ENCODE measurements at regions not wholly inside any gene's neighbourhood (a gene's known extent, or its start where the extent isn't known, plus 50 kb on each side); places are given as distances from the start of the nearest gene placed in this dataset.

DNA sequence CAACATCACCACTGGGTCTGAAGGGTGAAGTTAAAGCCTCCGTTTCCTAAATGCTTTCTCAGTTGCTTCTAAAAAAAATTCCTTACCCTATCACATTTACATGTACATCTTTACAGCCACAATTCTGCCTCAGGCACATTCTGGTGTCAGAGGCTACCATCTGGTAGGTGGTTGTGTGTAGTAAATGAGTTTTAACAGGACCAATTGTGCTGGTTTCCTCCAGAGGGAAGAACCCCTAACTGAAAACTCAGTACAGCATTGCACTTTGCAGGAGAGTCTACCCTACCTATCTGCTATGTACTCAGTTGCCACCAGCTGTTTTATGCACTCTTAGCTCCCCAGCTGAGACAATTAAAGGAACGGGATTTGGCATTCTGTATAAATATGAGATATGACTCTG, 1576.5 kb downstream of the PCDH9 start:
- no peak for DNase-seq

DNA sequence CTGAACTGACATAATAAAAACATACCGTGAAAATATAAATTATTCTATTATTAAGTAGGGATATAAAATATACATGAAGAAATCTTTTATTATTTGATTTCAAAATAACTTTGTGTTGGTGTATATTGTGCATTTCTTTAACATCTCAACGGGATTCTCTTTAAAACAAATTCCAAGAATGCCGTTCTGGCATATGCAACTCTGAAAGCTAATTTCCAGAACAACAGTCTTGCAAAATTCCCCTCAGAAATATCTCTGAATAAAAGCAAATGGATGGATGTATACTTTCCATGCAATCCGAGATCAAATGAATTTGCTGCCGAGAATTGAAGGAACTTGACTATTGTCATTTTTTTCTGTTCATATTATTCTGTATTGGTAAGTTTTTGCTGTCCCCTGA, 1579.8 kb downstream of the PCDH9 start:
- DNase-seq: no peak

DNA sequence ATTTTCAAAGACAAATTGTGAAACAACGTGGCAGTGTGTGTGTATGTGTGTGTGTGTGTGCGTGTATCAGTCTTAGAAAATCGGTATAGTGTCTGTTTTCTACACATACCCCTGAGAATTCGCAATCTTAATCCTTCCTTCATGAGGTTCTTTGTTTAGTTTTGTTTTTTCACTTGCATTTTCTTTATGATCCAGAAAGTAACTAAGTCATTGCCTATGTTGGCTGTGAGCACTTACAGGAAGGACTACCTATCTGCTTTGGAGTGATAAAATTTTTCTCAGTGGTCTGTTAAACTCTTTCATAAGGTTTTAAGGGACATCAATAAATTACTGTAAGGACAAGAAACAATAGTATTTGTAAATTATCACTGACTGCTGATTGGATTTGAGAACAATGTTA, 1587.1 kb downstream of the PCDH9 start:
- no peak for DNase-seq

DNA sequence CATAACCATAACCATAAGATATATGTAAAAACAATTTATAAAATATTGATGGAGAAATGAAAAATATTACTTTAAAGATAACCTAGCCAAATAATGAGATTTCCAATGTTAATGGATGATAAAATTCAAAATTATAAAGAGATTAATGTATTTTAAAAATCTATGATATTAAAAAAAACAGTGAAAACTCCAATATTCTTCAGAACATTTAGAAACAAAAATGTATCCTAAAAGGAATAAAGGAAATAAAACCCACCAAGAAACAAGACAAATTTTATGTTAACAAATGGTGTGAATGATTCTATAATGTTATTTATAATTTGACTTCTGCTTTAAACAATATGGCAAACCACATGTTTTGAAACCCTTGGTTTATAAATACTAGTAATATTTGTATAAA, 1587.8 kb downstream of the PCDH9 start:
- DNase-seq: no peak

DNA sequence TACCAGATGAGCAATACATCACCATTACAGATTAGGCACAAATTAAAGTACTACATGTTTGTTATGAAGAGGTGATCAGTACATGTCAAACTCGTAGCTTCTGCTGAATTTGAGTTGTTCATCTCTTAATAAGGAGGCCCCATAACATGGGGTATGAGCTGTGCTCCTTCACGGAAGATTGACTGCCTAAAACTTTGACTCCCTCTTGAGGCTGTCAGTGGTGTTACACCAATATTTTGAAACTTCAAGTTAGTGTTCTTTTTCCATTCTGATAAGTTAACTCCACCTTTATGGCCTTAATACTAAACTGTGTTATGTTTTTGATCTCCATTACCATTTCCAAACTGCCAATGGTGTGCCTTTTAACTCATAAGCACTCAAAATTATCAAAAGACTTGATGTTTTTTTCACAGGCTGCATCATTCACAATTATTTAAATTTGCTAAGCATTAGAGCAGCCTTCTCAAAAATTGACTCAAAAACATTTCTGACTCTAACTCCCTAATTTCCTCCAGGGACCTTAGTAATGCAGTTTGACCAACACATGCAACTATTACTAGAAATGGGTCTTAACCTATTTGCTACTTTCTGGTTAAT, 1591.5 kb downstream of the PCDH9 start:
- no peak for DNase-seq

DNA sequence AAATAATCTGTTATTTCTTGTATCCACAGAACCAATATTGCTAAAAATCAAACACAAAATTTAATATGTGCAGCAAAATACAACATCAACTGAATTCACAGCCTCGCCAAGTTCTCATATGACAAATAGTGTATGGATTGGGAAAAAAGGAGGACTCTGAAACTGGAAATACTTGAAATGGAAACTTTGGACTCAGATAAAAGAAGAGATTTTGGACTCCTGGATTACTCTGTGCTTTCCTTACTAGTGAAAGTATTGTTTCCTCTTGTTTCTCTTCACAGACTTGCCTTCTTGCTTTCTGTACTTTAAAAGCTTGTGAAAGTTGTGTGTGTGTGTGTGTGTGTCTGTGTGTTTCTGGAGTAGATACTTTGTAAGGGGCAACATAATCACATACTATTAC, 1596.3 kb downstream of the PCDH9 start:
- DNase-seq: no peak

DNA sequence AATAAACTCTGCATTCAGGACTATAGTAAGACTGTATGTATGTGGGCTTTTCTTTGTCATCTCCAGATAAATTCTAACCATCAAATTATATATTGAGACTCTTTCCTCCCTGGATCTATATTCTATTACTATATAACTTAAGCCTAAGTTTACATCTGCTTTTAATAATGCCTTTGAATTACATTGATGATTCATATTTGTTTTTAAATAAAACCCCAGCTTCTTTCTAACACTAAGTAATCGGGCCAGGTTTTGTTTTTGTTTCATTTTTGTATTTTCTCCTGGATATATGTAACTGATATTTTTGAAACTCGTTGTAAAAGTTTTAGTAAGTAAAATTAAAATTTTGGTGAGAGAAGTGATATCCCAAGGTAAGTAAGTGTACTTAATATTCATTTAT, 1599.1 kb downstream of the PCDH9 start:
- DNase-seq: no peak

DNA sequence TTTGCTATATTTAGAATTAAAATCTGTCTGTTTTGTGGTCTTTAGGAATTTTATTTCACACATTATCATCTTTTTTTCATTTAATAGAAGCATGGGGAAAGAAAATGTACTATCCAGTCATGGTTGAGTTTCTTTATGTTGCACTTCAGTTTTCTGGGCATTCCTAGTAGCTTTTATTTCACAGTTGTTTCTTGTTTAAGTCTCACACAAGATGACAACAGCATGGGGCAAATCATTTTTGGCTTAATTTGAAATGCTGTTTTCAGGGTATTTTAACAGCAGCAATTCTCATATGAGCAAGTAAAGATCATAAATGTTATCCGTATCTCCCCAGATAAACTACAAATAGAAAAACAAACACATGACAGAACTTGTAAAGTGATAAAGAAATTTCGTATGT, 1600.2 kb downstream of the PCDH9 start:
- DNase-seq: no peak

DNA sequence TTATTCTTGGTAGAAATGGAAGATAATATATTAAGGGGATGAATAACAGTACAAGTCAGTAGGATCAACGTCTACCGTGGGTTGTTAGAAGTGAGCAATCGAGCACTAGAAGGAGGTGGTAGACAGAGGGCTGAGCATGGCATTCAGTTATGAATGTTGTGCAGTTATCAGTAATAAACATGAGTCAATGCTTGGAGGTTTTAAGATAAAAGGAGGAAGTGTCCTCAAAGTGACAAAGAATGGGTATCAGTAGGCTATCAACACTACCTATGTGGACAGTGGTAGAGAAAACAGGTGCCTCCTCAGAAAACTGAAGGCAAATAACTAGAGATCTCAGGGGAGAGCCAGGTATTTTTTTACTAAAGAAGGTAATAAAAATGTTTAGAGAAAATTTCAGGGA, 1607.0 kb downstream of the PCDH9 start:
- no peak for DNase-seq

DNA sequence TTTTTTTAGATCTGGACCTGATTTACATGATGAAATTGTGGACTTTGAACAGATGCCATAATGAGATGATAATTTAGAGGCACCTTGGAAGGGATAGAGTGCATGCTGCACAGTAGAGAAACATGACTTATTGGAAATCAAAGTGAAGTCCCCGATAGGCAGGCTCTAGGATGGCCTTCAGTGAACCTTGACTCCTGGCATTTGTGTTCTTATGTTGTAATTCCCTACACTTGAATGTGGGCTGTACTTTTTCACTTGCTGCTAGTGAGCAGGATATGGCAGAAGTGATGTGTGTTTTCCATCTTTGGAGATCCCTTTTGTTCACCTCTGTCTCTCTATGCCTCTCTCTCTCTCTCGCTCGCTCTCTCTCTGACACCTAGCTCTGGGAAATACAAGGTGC, 1614.6 kb downstream of the PCDH9 start:
- no peak for DNase-seq

DNA sequence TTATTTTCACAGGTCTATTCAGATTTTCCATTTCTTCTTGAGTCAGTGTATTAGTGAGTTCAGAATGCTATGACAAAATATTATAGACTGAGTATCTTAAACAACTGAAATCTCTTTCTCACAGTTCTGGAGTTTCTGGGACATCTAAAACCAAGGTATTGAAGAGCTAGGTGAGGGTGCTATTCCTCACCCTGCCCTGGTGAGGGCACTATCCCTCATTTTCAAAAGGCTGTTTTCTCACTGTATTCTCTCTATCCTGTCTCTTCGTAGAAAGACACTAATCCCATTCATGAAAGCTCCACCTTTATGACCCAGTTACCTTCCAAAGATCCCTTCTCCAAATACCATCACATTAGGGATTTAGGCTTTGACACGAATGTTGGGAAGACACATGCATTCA, 1617.1 kb downstream of the PCDH9 start:
- no peak for DNase-seq

DNA sequence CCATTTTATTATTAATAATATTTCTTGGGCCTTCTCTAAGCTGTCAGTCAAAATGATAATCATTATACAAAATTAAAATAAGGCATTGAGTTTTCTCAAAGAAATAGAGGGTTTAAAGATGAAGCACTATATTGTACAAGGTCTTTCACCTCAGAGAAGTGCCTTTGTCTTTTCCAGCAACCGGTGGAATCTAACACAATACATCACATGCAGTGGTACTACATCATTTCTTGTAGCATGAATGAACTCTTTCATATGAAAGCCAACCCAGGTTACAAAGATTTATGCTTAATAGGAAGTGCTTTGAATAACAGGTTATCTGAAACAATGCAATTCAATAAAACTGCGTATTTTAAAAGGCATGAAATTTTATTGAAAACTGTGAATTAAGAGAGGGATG, 1620.8 kb downstream of the PCDH9 start:
- no peak for DNase-seq

DNA sequence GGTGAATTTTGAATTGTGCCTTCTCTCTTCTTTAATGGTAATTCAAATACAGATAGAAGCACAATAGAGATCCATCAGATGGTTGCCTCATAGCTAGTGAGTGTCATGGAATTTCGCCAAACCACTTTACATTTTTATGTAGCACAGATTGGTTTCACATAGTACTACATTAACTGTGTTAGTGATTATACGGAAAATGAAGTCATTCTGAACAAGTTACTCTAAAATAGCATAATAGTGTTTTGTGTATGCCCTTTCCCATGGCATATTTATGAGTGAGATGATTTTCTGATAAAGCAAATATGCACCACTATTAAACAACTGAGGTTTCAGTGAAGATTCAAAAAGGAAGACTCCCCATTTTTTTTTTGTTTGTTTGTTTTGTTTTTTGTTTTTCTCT, 1623.5 kb downstream of the PCDH9 start:
- DNase-seq: no peak

DNA sequence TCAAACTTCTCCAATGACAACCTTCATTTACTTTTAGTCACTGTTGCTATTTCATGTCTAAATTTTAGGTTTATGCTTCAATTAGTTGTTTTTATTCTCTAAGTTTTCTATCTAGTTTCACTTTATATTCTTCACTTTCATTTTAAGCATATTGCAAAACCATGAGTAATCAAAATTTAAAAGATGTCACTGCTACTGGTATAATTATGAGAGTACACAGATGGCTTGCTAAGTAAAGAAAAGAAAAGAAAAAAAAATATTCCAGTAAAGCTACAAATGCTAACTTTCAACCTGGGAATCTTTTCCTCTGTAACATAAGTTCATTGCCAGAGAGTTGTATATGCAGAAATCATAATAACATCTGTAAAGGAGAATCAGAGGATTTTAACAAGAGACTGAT, 1624.7 kb downstream of the PCDH9 start:
- DNase-seq: no peak

DNA sequence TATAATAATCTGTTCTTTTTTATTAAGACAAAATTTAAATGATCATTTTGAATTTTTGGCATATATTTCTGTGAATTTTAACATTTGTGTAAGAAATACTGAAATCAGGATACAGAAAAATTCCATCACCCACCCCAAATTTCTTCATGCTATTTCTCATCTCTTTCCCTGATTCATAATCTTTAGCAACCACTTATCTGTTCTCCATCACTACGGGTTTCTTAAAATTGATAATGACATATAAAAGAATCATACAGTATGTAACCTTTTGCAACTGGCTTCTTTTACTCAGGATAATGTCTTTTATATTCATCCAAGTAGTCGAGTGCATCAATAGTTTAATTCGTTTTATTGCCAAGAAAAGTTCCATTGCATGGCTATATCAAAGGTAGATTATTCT, 1627.0 kb downstream of the PCDH9 start:
- no peak for DNase-seq

DNA sequence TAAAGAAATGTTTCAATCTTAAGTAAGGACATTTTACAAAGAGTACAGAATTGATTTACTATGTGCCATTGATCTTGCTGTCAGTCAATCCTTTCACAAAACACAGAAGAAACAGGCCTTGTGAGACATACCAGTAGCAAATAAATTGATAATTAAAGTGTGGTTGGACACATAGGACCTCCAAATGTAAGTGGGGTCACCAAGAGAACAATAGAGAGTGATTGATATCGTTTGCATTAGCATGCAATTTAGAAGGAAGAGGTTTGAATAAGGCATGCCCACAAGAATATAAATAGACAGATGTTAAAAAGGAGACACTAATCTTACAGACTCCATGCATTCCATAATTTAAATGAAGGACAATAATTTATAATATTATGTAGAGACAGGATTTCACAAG, 1628.3 kb downstream of the PCDH9 start:
- no peak for DNase-seq

DNA sequence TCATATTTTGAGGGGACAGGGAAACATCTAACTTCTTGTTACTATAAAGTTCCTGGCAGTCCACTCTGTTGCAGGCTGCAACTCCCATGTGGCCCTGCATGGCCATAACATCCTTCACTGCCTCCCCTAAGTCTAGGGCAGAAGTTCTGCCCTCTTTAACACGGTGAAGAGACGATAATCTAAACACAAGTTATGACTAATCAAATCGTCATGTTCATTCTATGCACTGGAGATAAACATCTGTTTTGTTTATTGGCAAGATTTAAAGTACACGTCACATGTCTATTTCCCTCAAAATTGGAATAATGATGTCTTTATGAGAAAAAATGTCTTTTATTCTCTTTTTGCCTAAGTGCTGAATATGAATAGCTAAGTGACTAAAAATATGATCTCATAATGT, 1629.4 kb downstream of the PCDH9 start:
- no peak for DNase-seq

DNA sequence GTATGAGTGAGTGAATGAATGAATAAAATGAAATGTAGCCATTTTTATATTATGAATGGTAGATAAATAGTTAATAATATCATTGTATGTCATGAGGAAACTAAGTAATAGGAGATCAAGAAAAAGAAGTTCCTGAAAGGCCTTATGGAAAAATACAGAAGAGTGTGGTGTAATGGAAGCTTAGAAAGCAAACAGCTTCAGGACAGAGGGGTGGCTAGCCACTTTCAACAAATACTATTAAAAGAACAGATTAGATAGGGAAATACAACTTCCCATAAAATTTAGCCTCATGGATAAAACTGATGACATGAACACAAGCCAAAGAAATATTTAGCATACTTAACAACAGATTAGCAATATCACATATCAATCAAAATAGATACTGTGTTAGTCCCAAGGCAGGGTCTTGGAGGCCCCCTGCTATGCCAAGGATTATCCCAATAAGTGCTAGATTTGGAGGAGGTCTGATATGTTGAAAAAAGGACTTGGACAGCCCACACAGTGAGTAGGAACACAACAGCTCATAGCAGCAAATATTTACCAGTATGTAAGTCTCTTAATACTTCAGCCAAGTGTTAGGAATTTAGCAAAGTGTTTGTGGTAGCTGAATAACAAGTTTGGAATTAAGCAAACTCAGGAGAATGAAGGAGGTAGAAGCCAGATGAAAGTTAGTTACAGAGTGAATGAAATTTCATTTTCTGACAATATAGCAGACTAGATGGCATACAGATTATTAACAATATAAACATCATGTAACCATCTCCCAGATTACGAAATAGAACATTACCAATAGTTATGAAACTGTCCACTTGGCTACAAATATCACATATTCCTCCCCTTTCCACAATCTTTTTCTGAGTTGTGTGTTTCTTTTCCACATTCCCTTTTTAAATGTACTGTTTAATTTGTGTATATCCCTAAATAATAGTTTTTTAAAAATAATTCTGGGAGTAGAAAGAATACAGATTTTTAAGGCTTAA, 1632.0 kb downstream of the PCDH9 start:
- DNase-seq: no peak

DNA sequence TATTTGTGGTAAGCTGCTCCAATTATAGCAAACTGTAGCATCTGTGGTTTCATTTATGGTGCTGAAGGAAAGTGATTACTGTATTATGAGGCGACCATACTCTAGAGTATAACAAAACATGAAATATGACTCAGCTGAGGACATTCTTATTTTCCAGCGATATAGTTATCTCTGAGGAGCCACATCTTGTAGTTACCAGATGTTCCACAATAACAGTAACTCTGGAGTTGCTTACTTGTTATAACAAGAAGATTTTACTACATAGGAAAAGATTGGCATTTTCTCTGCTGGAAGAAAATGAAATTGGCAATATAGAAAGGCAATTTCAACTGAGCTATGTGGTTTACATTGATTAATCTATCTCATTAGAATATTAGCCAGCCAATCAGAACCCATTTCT, 1634.2 kb downstream of the PCDH9 start:
- no peak for DNase-seq

DNA sequence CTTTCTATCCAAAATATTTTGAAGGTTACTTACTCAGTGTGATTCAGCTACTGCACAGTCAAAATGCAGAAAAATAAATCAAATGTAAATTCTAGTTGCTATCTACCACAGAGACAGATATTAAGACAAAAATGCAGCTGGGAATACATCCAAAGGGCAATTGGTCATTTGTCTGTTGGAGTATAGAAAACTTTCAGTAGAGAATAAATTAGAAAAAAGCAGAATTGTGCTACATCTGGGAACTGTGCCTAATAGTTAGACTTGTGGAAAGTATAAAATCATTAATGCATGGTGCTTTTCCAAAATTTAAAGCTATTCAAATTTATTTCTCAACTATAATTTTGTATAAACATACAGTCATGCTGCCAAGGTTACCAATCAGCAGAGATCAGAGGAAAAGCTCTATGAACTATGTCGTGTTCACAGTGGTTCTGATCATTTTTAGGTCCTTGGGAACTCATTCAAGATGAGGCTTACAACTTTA, 1635.8 kb downstream of the PCDH9 start:
- DNase-seq: no peak

DNA sequence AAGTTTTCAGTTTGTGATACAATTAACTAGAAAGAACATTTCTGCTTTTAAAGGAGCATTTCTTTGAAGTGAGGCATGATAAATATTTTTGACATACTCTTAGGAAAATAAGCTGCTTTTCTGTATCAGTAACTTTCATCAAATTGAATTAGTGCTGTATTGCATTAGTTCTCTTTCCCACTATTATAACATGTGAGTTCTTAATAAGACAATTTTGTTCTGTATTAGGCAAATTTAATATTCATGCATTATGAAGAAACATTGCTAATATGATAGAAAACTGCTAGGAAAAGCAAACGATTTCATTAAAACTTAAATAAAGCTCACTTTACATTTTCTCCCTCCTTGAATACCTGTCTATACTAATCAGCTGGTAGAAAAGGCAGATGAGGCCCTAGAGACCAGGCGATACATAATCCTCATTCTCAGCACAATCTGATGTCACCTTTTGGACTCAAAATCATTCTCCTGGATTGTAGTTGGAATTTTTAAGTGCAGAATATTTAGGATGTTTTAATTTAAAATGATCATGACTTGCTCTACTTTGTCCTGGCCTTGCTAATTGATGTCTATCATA, 1636.8 kb downstream of the PCDH9 start:
- no peak for DNase-seq

DNA sequence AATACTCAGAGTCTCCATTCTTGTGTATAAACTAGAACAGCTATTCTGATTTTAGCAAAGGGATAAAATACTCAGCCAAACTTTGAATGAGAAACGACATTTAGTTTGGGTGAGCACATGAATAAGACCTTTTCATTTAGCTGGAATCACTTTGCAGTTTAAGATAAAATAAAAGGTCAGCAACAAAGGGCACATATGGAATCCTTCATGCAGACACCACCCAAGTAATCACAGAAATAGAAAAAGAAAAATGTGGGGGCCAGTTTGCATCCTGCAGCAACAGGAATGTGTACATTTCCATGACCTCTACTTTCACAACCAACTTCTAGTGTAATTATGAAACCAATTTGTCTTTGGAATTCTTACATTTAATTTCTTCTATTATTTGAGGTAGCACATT, 1637.4 kb downstream of the PCDH9 start:
- no peak for DNase-seq

DNA sequence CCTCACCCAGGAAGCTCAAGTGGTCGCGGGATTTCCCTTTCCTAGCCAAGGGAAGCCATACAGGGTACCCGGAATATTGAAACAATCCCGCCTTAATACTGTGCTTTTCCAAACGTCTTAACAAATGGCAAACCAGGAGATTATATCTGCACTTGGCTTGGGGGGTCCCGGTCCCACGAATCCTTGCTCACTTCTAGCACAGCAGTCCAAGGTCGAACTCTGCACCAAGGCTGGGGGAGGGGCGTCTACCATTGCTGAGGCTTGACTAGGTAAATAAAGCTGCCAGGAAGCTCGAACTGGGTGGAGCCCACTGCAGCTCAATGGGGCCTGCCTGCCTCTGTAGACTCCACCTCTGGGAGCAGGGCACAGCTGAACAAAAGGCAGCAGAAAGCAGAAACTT, 1644.8 kb downstream of the PCDH9 start:
- no peak for DNase-seq

DNA sequence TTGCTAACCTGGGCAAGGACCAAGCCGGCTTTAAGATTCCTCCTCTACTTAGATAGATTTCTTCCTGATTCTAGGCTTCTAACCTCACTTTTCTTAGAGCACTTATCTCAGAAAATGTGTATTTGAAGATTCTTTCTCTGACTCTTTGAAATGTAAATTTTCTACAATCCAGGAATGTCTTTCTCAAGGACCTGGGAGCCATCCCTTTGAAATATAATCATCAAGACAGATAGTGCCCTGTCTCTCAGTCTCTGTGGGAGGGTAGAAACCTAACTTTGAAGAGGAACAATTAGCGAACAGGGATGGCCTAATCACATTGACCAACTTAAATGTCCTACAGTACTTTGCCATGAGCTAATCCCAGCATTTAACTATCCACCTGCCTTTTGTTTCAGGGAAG, 1646.0 kb downstream of the PCDH9 start:
- no peak for DNase-seq

All from activated CD8-positive, alpha-beta memory T cell treated with anti-CD3 and anti-CD28 coated beads, Interleukin-2, amount 50 U/mL, for 4 hours (primary cell).